ENCODE measurements at regions not wholly inside any gene's neighbourhood (a gene's known extent, or its start where the extent isn't known, plus 50 kb on each side); places are given as distances from the start of the nearest gene placed in this dataset.

DNA sequence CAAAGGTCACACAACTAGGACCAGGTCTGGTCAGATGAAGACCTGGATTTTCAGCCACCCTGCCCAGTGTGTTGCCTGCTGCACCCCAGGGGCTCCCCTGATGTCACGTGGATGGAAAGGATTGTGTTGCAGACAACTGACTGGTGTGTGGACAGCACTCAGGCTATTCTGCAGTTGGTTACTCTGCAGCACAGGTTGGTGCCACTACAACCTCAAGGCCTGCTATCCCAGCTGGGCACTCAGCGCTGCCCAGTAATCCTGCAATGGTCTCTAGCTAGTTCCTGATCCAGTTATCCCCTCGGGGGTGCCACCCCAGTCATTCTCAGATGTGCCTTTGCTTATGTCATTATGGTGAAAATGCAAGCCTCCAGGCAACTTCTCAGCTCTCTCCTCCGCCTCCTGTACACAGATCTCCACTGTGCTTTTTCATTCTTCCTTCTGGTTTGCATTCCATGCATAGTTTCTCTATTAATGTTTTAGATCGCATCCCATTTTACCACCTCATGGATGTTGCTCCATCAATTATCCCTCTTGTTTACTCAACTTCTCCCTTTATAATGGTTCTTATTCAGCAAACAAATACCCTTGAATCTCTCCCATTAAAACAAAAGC, 503.2 kb upstream of the CAMK1G start:
- no peak for FAIRE-seq
- TF ChIP-seq CTCF (IDR thresholded peaks at IDR 0.05; ENCODE audit: insufficient read depth, missing control alignments): no peak
- DNase-seq (ENCODE audit: insufficient read length, low spot score): no peak

DNA sequence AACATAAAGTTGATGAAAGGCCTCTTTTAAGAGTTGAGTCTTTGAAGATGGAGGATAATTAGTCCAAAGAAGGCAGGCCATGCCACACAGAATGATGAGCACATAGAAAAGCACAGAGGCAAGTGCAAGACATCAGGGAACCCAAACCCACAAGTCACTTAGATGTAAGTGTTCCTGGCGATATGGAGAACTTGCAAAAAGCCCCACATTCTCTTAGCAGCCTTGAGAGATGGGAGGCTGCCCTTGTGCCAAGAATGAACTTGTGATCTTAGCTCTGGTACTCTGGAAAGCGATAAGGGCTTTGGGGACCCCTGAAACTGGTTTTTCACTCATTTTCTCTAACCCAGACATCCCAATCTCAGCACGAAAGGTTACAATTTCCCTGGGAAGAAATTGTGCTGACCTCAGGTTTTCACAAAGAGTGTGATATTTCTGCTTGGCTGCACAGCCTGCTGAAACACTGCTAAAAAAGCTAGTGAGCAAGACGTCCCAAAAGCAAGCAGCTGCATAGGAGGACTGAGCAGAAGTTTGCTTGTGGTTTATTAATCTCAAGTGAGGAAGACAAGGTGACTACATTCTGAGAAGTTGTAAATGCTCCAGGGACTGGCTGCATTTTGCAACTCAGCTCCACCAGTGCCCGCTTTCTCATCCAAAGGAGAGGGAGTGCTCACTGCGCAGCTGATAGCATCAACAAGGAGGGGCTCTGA, 496.9 kb upstream of the CAMK1G start:
- DNase-seq (ENCODE audit: insufficient read length, low spot score) (no peak), FAIRE-seq (no peak)
- no peak for TF ChIP-seq CTCF (IDR thresholded peaks at IDR 0.05; ENCODE audit: insufficient read depth, missing control alignments)

DNA sequence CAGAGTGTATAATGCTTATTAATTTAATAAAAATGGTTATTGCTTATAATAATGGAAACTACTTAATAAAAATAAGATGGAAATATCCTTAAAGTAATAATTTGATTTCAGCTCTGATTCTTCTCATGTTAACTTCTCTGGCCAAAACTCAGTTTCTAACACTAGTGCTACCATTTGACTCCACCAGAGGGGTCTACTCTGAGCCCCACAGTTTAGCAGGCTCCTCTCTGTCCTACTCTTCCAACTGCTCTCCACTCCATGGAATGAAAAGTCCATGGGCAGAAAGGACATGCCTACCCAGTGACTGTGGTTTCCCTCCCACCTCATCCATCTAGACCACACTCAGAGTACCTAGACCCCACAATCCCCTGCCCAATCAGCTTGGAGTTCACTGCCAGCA, 489.1 kb upstream of the CAMK1G start:
- DNase-seq (ENCODE audit: insufficient read length, low spot score) (no peak), FAIRE-seq (no peak)
- no peak for TF ChIP-seq CTCF (IDR thresholded peaks at IDR 0.05; ENCODE audit: insufficient read depth, missing control alignments)

GRCh38 chr1:209095627-209096595, 487.6 kb upstream of the CAMK1G start:
- no peak for DNase-seq (ENCODE audit: insufficient read length, low spot score)
- no peak for FAIRE-seq
- no peak for TF ChIP-seq CTCF (IDR thresholded peaks at IDR 0.05; ENCODE audit: insufficient read depth, missing control alignments)

DNA sequence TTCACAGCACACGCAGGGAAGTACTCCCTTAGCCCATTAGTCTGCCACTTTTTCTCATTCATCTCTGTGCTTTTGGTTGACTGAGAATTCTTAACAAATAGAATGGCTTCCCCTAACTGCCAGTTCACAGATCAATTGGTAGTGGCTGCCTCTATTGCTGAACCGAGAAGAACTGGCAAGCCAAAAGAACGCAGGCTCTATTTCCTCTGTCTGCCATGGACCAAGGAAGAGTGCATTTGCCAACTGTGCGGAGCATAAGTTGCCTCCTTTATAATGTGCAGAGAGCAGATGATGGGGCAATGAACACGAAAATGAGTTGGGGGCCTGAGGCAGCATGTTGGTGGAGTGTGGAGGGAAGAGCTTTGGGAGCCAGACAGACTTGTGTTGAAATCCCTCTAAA, 483.1 kb upstream of the CAMK1G start:
- FAIRE-seq (no peak), DNase-seq (ENCODE audit: insufficient read length, low spot score) (no peak)
- TF ChIP-seq CTCF (IDR thresholded peaks at IDR 0.05; ENCODE audit: insufficient read depth, missing control alignments): no peak

DNA sequence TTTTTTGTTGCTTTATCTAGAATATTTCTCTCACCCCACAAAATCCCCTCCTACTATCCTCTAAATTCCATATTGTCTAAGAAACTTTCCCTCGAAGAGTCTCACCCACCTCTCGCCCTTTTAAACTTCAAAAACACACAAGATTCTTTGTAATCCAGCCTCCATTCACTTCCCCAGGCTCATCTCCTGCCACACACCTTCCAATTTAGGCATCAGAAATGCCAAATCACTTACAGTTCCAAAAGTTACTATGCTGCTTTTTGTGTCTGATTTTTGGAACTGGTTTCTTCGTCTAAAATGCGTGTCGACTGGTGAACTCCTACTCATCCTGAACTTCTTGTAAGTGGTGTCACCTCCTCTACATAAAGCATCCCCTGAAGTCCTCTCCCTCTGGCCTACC, 482.4 kb upstream of the CAMK1G start:
- DNase-seq (ENCODE audit: insufficient read length, low spot score) (no peak), FAIRE-seq (peak; percentile 55)
- no peak for TF ChIP-seq CTCF (IDR thresholded peaks at IDR 0.05; ENCODE audit: insufficient read depth, missing control alignments)
